Neural cell (in vitro differentiated cells): ENCODE measurements at regions not wholly inside any gene's neighbourhood (a gene's known extent, or its start where the extent isn't known, plus 50 kb on each side); places are given as distances from the start of the nearest gene placed in this dataset.
"Not testable (repeated sequence)": the region's sequence is repeated elsewhere in the genome, so short reads cannot be mapped to it uniquely, and the experiment has no call there.

ENCODE experiments used
- H2AFZ ChIP-seq: fragments of 200-600, 300-800 bp; sonication (generic), shearing (Covaris generic); 2 replicates; pipeline ENCODE4 v1.6.0; 2014; ENCODE audit warnings: low read depth, mild to moderate bottlenecking, antibody characterized with exemption, low read length, moderate library complexity
- H3F3A ChIP-seq: fragments of 200-600 bp; shearing (Covaris generic); 2 replicates; pipeline ENCODE4 v1.6.1; 2016; ENCODE audit warnings: mild to moderate bottlenecking, moderate library complexity, mixed read lengths, antibody characterized with exemption, low read length; ENCODE audit not compliant: insufficient read depth, poor library complexity, severe bottlenecking
- H3K27ac ChIP-seq: fragments of 200-600, 300-800 bp; sonication (generic), shearing (Covaris generic); 2 replicates; pipeline ENCODE4 v1.5.1; 2014; ENCODE audit warnings: mild to moderate bottlenecking, low read length, moderate library complexity
- H3K27me3 ChIP-seq: fragments of 300-800, 200-600 bp; sonication (generic), shearing (Covaris generic); 2 replicates; pipeline ENCODE4 v1.6.0; 2014; ENCODE audit warnings: mild to moderate bottlenecking, low read depth, low read length, moderate library complexity; ENCODE audit not compliant: insufficient read depth
- H3K36me3 ChIP-seq: fragments of 300-800, 200-600 bp; sonication (generic), shearing (Covaris generic); 2 replicates; pipeline ENCODE4 v1.5.1; 2014; ENCODE audit warnings: mild to moderate bottlenecking, antibody characterized with exemption, low read length, moderate library complexity; ENCODE audit not compliant: insufficient read depth
- H3K4me2 ChIP-seq: fragments of 300-800, 200-600 bp; sonication (generic), shearing (Covaris generic); 2 replicates; pipeline ENCODE4 v1.6.0; 2014; ENCODE audit warnings: mild to moderate bottlenecking, low read length
- H3K4me3 ChIP-seq: fragments of 300-800, 200-600 bp; sonication (generic), shearing (Covaris generic); 2 replicates; pipeline ENCODE4 v1.5.1; 2014; ENCODE audit warnings: mild to moderate bottlenecking, low read length, moderate library complexity
- H3K79me2 ChIP-seq: fragments of 200-600 bp; shearing (Covaris generic); replicated peaks from 2 replicates; pipeline ENCODE4 v1.6.0; 2014; ENCODE audit warnings: mild to moderate bottlenecking, low read length, moderate library complexity; ENCODE audit not compliant: insufficient read depth
- H3K9ac ChIP-seq: fragments of 300-800, 200-600 bp; sonication (generic), shearing (Covaris generic); 2 replicates; pipeline ENCODE4 v1.6.1; 2016; ENCODE audit warnings: mild to moderate bottlenecking, low read length, mixed read lengths
- H3K9me2 ChIP-seq: fragments of 200-600 bp; shearing (Covaris generic); 2 replicates; pipeline ENCODE4 v1.6.1; 2016; ENCODE audit warnings: mild to moderate bottlenecking, low read length, mixed read lengths; ENCODE audit not compliant: insufficient read depth
- H3K9me3 ChIP-seq: fragments of 200-600, 300-800 bp; sonication (generic), shearing (Covaris generic); 2 replicates; pipeline ENCODE4 v1.6.1; 2016; ENCODE audit warnings: mild to moderate bottlenecking, mixed run types, low read length, moderate library complexity, mixed read lengths
- H4K20me1 ChIP-seq: fragments of 200-600 bp; shearing (Covaris generic); 2 replicates; pipeline ENCODE4 v1.6.1; 2016; ENCODE audit warnings: mild to moderate bottlenecking, mixed run types; ENCODE audit not compliant: insufficient read depth
- EP300 ChIP-seq: fragments of 450-650 bp; conservative IDR thresholded peaks from 2 replicates; pipeline ENCODE4 v1.6.1; 2014; ENCODE audit warnings: antibody characterized with exemption, mild to moderate bottlenecking, moderate library complexity; ENCODE audit not compliant: poor library complexity, severe bottlenecking
- EZH2 ChIP-seq: fragments of 200-600, 300-800 bp; shearing (Covaris generic), sonication (generic); IDR thresholded peaks from 2 replicates; pipeline ENCODE4 v1.6.1; 2014; ENCODE audit warnings: antibody characterized with exemption, low read length, borderline replicate concordance, mild to moderate bottlenecking; ENCODE audit not compliant: insufficient read depth, poor library complexity, severe bottlenecking
- MXI1 ChIP-seq: fragments of 450-650 bp; conservative IDR thresholded peaks from 2 replicates; pipeline ENCODE4 v1.6.1; 2014; ENCODE audit warnings: antibody characterized with exemption, mild to moderate bottlenecking; ENCODE audit not compliant: poor library complexity, severe bottlenecking
- POLR2AphosphoS5 ChIP-seq: IDR thresholded peaks from 2 replicates; pipeline ENCODE4 v1.6.1; 2012
- RAD21 ChIP-seq: fragments of 450-650 bp; conservative IDR thresholded peaks from 2 replicates; pipeline ENCODE4 v1.6.1; 2014; ENCODE audit warnings: antibody characterized with exemption, mild to moderate bottlenecking, moderate library complexity
- SMC3 ChIP-seq: fragments of 450-650 bp; conservative IDR thresholded peaks from 2 replicates; pipeline ENCODE4 v1.6.1; 2014; ENCODE audit warnings: antibody characterized with exemption, mild to moderate bottlenecking, moderate library complexity; ENCODE audit not compliant: poor library complexity
- TAF1 ChIP-seq: IDR thresholded peaks from 2 replicates; pipeline ENCODE4 v1.6.1; 2012; ENCODE audit warnings: low read depth
- TF ChIP-seq, protein P1 (sequence below): fragments of 450-650 bp; IDR thresholded peaks from 2 replicates; pipeline ENCODE4 v1.5.1; 2014; ENCODE audit warnings: antibody characterized with exemption, mild to moderate bottlenecking, moderate library complexity; ENCODE audit not compliant: poor library complexity, severe bottlenecking
- TF ChIP-seq, protein P2 (sequence below): IDR thresholded peaks from 2 replicates; pipeline ENCODE4 v1.6.1; 2012; ENCODE audit warnings: borderline replicate concordance

- not testable (repeated sequence) for H3K9ac ChIP-seq, H3F3A ChIP-seq, H3K4me3 ChIP-seq, H3K27me3 ChIP-seq, H3K9me3 ChIP-seq, H2AFZ ChIP-seq, H4K20me1 ChIP-seq, H3K36me3 ChIP-seq, H3K4me2 ChIP-seq, H3K79me2 ChIP-seq, H3K9me2 ChIP-seq, H3K27ac ChIP-seq
Measured at GRCh38 chr18:5830902-5831301, 64.4 kb downstream of the TMEM200C start.

GRCh38 chr18:5828913-5829312 is 66.4 kb downstream of the TMEM200C start:
- no peaks in the 10 kb centered on the region for H3K9me3 ChIP-seq
- no peaks in the 10 kb centered on the region for H3K79me2 ChIP-seq
- H3K4me2 ChIP-seq: no peak overlapping the region
- H3K27ac ChIP-seq: no peak overlapping the region
- TF ChIP-seq TAF1 (no peak), MXI1 (no peak), SMC3 (no peak), EP300 (no peak), EZH2 (no peak), RAD21 (no peak), POLR2AphosphoS5 (no peak)
- TF ChIP-seq, protein P1, sequence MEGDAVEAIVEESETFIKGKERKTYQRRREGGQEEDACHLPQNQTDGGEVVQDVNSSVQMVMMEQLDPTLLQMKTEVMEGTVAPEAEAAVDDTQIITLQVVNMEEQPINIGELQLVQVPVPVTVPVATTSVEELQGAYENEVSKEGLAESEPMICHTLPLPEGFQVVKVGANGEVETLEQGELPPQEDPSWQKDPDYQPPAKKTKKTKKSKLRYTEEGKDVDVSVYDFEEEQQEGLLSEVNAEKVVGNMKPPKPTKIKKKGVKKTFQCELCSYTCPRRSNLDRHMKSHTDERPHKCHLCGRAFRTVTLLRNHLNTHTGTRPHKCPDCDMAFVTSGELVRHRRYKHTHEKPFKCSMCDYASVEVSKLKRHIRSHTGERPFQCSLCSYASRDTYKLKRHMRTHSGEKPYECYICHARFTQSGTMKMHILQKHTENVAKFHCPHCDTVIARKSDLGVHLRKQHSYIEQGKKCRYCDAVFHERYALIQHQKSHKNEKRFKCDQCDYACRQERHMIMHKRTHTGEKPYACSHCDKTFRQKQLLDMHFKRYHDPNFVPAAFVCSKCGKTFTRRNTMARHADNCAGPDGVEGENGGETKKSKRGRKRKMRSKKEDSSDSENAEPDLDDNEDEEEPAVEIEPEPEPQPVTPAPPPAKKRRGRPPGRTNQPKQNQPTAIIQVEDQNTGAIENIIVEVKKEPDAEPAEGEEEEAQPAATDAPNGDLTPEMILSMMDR: no peak
- TF ChIP-seq, protein P2, sequence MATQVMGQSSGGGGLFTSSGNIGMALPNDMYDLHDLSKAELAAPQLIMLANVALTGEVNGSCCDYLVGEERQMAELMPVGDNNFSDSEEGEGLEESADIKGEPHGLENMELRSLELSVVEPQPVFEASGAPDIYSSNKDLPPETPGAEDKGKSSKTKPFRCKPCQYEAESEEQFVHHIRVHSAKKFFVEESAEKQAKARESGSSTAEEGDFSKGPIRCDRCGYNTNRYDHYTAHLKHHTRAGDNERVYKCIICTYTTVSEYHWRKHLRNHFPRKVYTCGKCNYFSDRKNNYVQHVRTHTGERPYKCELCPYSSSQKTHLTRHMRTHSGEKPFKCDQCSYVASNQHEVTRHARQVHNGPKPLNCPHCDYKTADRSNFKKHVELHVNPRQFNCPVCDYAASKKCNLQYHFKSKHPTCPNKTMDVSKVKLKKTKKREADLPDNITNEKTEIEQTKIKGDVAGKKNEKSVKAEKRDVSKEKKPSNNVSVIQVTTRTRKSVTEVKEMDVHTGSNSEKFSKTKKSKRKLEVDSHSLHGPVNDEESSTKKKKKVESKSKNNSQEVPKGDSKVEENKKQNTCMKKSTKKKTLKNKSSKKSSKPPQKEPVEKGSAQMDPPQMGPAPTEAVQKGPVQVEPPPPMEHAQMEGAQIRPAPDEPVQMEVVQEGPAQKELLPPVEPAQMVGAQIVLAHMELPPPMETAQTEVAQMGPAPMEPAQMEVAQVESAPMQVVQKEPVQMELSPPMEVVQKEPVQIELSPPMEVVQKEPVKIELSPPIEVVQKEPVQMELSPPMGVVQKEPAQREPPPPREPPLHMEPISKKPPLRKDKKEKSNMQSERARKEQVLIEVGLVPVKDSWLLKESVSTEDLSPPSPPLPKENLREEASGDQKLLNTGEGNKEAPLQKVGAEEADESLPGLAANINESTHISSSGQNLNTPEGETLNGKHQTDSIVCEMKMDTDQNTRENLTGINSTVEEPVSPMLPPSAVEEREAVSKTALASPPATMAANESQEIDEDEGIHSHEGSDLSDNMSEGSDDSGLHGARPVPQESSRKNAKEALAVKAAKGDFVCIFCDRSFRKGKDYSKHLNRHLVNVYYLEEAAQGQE: no peak
- no peak overlapping the region for H2AFZ ChIP-seq
- no peaks in the 10 kb centered on the region for H3K36me3 ChIP-seq
- no peaks in the 10 kb centered on the region for H4K20me1 ChIP-seq
- no peak overlapping the region for H3K4me3 ChIP-seq
- H3K27me3 ChIP-seq: no peaks in the 10 kb centered on the region
- no peak overlapping the region for H3K9ac ChIP-seq
- H3K9me2 ChIP-seq: no peaks in the 10 kb centered on the region
- no peaks in the 10 kb centered on the region for H3F3A ChIP-seq

GRCh38 chr18:5825663-5826062 is 69.7 kb downstream of the TMEM200C start:
- H4K20me1 ChIP-seq: no peaks in the 10 kb centered on the region
- no peaks in the 10 kb centered on the region for H3K27me3 ChIP-seq
- TF ChIP-seq EZH2 (no peak), EP300 (no peak), MXI1 (no peak), TAF1 (no peak), RAD21 (no peak), SMC3 (no peak), POLR2AphosphoS5 (no peak)
- TF ChIP-seq, protein P2: no peak
- TF ChIP-seq, protein P1: no peak
- H3F3A ChIP-seq: no peaks in the 10 kb centered on the region
- no peak overlapping the region for H3K27ac ChIP-seq
- no peak overlapping the region for H3K9ac ChIP-seq
- no peak overlapping the region for H2AFZ ChIP-seq
- H3K4me2 ChIP-seq: no peak overlapping the region
- no peak overlapping the region for H3K4me3 ChIP-seq
- H3K9me2 ChIP-seq: no peaks in the 10 kb centered on the region
- no peaks in the 10 kb centered on the region for H3K9me3 ChIP-seq
- no peaks in the 10 kb centered on the region for H3K79me2 ChIP-seq
- H3K36me3 ChIP-seq: no peaks in the 10 kb centered on the region
